GM23338 (cell line): ENCODE measurements at regions not wholly inside any gene's neighbourhood (a gene's known extent, or its start where the extent isn't known, plus 50 kb on each side); places are given as distances from the start of the nearest gene placed in this dataset.

Source experiments
- CREB1 ChIP-seq: fragments of 250-450 bp; sonication (Bioruptor Pico); IDR thresholded peaks from 2 replicates; pipeline ENCODE4 v1.5.0; 2020; ENCODE audit warnings: low read depth, mild to moderate bottlenecking, moderate library complexity
- CTCF ChIP-seq, 2 experiments: fragments of 200-600 bp in 1 of 2; sonication (generic) in 1 of 2; conservative IDR thresholded peaks; 2 replicates each; pipeline versions ENCODE4 v1.5.1 to v1.6.1; 2016 to 2017; ENCODE audit warnings: antibody characterized with exemption in 2 of 2, low read depth in 2 of 2, mild to moderate bottlenecking in 2 of 2, moderate library complexity in 1 of 2
- EZH2 ChIP-seq: fragments of 200-600 bp; sonication (generic); IDR thresholded peaks from one replicate; pipeline ENCODE4 v1.8.0; 2017; ENCODE audit warnings: antibody characterized with exemption, mild to moderate bottlenecking, low read depth; ENCODE audit not compliant: unreplicated experiment
- EZH2phosphoT487 ChIP-seq: fragments of 200-600 bp; sonication (generic); IDR thresholded peaks from one replicate; pipeline ENCODE4 v1.8.1; 2018; ENCODE audit warnings: antibody characterized with exemption; ENCODE audit not compliant: unreplicated experiment
- POLR2AphosphoS5 ChIP-seq: IDR thresholded peaks from 2 replicates; pipeline ENCODE4 v1.6.1; 2016; ENCODE audit warnings: antibody characterized with exemption, low read depth
- STAT1 ChIP-seq: IDR thresholded peaks from one replicate; pipeline ENCODE4 v1.6.1; 2016; ENCODE audit warnings: antibody characterized with exemption; ENCODE audit not compliant: unreplicated experiment
- ZNF114 ChIP-seq: fragments of 250-450 bp; sonication (Bioruptor Pico); IDR thresholded peaks from 2 replicates; pipeline ENCODE4 v1.5.0; 2020; ENCODE audit warnings: mild to moderate bottlenecking, moderate library complexity
- TF ChIP-seq, protein P1 (sequence below): IDR thresholded peaks from one replicate; pipeline ENCODE4 v1.6.1; 2018; ENCODE audit warnings: antibody characterized with exemption; ENCODE audit not compliant: unreplicated experiment
- TF ChIP-seq, protein P2 (sequence below): IDR thresholded peaks from 2 replicates; pipeline ENCODE4 v1.6.1; 2016; ENCODE audit warnings: antibody characterized with exemption

GRCh38 chr10:20535897-20536881 is 360.9 kb downstream of the NEBL start:
- no peak for TF ChIP-seq POLR2AphosphoS5
- TF ChIP-seq CTCF (conservative IDR thresholded peaks at IDR 0.05; ENCODE audit: low read depth in 2 of 2): no peak
- TF ChIP-seq EZH2phosphoT487: no peak
- TF ChIP-seq EZH2: no peak
- no peak for TF ChIP-seq CREB1
- TF ChIP-seq, protein P1, sequence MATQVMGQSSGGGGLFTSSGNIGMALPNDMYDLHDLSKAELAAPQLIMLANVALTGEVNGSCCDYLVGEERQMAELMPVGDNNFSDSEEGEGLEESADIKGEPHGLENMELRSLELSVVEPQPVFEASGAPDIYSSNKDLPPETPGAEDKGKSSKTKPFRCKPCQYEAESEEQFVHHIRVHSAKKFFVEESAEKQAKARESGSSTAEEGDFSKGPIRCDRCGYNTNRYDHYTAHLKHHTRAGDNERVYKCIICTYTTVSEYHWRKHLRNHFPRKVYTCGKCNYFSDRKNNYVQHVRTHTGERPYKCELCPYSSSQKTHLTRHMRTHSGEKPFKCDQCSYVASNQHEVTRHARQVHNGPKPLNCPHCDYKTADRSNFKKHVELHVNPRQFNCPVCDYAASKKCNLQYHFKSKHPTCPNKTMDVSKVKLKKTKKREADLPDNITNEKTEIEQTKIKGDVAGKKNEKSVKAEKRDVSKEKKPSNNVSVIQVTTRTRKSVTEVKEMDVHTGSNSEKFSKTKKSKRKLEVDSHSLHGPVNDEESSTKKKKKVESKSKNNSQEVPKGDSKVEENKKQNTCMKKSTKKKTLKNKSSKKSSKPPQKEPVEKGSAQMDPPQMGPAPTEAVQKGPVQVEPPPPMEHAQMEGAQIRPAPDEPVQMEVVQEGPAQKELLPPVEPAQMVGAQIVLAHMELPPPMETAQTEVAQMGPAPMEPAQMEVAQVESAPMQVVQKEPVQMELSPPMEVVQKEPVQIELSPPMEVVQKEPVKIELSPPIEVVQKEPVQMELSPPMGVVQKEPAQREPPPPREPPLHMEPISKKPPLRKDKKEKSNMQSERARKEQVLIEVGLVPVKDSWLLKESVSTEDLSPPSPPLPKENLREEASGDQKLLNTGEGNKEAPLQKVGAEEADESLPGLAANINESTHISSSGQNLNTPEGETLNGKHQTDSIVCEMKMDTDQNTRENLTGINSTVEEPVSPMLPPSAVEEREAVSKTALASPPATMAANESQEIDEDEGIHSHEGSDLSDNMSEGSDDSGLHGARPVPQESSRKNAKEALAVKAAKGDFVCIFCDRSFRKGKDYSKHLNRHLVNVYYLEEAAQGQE: no peak
- no peak for TF ChIP-seq STAT1
- TF ChIP-seq, protein P2, sequence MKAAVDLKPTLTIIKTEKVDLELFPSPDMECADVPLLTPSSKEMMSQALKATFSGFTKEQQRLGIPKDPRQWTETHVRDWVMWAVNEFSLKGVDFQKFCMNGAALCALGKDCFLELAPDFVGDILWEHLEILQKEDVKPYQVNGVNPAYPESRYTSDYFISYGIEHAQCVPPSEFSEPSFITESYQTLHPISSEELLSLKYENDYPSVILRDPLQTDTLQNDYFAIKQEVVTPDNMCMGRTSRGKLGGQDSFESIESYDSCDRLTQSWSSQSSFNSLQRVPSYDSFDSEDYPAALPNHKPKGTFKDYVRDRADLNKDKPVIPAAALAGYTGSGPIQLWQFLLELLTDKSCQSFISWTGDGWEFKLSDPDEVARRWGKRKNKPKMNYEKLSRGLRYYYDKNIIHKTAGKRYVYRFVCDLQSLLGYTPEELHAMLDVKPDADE: no peak
- TF ChIP-seq ZNF114 (CRISPR knock-in tag): no peak
